ENCODE measurements at regions not wholly inside any gene's neighbourhood (a gene's known extent, or its start where the extent isn't known, plus 50 kb on each side); places are given as distances from the start of the nearest gene placed in this dataset.

GRCh38 chr1:172907834-172908326 is 142.9 kb downstream of the TNFSF18 start:
- TF ChIP-seq EZH2 (IDR thresholded peaks at IDR 0.05; ENCODE audit: insufficient read depth, poor library complexity, severe bottlenecking) (no peak), EZH2phosphoT487 (IDR thresholded peaks at IDR 0.05; ENCODE audit: insufficient read depth, low read depth) (no peak)

Data from GM23248 (cell line).